ENCODE measurements at regions not wholly inside any gene's neighbourhood (a gene's known extent, or its start where the extent isn't known, plus 50 kb on each side); places are given as distances from the start of the nearest gene placed in this dataset.

DNA sequence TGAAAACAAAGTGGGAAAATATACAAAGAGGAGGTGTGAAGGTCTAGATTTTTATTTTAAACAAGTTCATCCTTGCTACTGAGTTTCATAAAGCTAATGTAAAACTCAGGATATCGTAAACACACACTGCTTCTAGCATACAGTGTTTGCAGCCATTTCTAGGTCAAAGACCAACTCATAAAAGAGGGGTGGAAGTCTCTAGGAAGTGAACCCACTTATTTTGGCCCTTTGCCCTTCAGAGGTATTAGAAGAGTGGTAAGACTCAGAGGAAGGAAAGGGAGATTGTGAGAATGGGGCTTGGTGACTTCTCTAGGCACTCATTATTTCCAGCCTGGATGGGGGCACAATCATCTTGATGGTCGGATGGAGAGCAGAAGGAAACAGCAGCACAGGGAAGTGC, 91.2 kb downstream of the TNFSF18 start:
- TF ChIP-seq CTCF (IDR thresholded peaks at IDR 0.05): no peak
- no peak for TF ChIP-seq POLR2A (IDR thresholded peaks at IDR 0.05)

All from adrenal gland (tissue), 5 donors.